Fibroblast of upper back skin (primary cell): ENCODE measurements at regions not wholly inside any gene's neighbourhood (a gene's known extent, or its start where the extent isn't known, plus 50 kb on each side); places are given as distances from the start of the nearest gene placed in this dataset.
A peak's percentile ranks its signal among the peaks of the same experiment; 100 is the strongest.

Experiments
- DNase-seq: peaks from one replicate; pipeline ENCODE4 v3.0.0-alpha.2; 2013

DNA sequence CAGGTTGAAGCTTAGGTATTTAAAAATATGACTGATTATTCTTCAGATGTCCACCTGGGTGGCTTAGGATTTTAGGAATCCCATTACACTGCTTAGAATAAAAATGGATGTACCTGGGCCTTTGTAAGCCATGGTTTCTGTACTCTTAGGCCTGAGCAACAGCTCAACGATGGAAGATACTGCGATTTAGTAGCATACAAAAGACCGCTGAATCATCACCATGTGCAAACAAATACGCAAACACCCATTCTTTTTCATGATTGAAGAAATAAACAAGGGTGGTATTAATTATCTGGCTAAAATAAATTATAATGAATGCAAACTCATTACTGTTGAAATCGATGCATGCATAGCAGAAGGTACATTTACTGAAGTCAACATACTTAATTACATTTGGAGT lies 188.9 kb downstream of the ZNF330 start:
- no peak for DNase-seq

- DNase-seq = peak; percentile 72
Measured at GRCh38 chr4:141410839-141411238, 190.1 kb downstream of the ZNF330 start.

DNA sequence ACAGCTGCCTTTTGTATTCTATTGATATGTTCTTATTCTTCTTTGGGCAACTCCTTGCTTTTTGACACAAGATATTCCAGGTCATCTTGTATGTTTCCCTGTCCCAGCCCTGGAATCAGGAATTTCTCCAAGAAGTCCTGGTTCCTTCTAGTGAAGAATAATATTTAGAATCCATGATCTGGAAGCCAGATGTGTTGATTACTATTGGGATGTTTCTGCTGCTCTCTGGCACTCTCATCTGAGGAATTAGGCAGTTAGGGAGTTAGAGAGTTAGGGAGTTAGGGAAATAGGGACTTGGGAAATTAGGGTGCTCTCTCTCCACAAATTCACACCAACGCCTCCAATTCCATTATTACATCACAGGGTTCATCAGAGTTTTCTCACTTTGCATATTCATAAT lies 191.2 kb downstream of the ZNF330 start:
- DNase-seq = no peak

- DNase-seq = no peak
Measured at GRCh38 chr4:141413366-141413765, 192.7 kb downstream of the ZNF330 start.

GRCh38 chr4:141415651-141416050 lies 195.0 kb downstream of the ZNF330 start:
- no peak for DNase-seq

DNA sequence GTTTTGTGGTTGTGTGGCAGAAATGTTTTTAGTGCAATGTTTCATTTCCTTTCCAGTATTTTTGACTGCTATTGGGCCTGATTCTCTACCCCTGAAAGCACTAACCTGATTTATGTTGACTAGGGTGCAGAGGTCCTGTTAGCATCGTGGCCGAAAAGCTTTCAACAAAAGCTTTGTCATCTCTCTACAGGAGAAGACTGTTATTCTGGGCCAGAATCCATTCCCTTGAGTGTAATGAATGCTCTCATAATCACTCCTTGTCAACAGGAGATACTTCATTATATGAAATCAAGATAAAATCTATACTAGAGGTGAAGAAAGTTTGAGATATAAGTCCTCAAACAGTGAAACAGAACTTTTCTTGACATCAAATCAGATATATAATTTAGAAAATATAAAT lies 195.5 kb downstream of the ZNF330 start:
- peak; percentile 95 for DNase-seq

DNA sequence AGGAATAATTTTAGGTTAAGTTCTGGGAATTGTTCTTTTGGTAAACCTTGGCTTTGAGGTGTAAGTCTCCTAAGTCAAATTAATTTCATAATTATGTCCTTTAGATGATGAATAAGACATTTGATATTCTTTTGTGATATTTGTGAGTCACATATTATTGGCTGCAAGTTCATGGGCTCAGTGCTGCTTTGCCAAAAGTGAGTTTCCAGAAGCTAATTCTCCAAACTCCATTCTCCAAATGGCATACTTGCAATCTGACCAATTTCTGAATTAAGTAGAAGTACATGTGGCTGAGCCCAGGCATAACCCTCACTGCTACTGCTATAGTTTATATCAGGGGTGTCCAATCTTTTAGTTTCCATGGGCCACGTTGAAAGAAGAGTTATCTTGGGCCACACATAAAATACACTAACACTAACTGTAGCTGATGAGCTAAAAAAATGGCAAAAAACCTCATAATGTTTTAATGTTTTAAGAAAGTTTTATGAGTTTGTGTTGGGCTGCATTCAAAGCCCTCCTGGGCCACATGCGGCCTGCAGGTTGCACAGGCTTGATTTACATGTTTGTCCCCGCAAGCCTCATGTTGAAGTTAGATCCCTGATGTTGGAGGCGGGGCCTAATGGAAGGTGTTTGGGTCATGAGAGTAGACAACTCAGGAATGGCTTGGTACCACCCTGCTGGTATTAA lies 196.1 kb downstream of the ZNF330 start:
- DNase-seq = peak; percentile 69

- peak; percentile 76 for DNase-seq
Measured at GRCh38 chr4:141417387-141417786, 196.7 kb downstream of the ZNF330 start.

GRCh38 chr4:141425124-141425523 lies 204.4 kb downstream of the ZNF330 start:
- DNase-seq = peak; percentile 86

- no peak for DNase-seq
Measured at GRCh38 chr4:141427726-141428296, 207.1 kb downstream of the ZNF330 start.

- DNase-seq = no peak
Measured at GRCh38 chr4:141429933-141430332, 206.4 kb upstream of the IL15 start.

DNA sequence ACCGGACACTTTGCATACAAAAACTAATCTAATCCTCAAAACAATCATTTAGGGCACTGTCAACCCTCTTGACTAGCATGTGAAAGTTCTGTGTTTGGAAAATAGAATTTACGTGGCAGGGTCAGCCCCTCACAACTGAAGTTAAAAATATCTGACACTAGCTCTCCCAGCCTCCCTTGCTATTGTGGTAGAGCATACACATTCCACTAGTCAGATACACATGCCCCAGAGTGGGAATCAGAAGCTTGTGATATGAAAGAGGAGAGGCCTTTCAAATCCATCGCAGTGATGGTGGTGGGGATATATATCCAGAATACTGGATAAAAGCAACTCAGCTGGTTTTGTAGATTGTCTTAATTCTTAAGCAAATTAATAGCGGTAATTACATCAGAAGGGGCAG lies 205.7 kb upstream of the IL15 start:
- DNase-seq = no peak

- peak; percentile 77 for DNase-seq
Measured at GRCh38 chr4:141432000-141432712, 204.2 kb upstream of the IL15 start.

DNA sequence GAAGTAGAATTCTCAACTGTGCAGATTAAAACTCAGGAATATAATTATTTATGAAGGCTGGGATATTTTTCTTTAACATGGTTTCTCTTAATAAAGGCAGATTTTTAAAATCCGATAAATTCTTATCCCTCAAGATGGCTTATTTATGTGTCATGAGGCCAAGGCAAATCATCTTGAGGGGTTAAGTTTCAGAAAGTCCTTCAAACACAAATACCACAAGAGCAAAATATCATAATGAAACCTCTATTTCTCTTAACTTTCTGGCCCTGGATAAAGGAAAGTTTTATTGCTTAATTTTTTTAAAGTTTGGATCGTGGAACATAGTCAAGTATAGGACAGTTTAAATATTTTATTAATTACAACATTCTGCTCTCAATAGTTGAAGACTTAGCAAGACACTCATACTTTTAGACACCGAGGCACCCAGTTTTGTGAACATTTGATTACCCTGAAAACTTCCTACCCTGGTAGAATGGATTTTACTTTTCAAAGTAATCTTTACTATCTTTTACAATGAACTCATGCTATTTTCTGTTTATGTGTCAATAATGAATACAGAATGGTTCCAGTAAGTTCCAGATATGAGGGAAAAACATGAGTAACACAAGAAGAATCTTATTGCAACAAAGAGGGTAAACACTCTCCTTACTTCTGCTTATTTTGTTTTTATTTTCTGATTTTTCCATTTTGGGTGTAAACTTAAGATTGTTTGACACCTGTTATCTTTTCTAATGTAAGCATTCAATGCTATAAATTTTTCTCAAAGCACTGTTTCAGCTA lies 200.7 kb upstream of the IL15 start:
- no peak for DNase-seq

GRCh38 chr4:141439223-141439622 lies 197.2 kb upstream of the IL15 start:
- DNase-seq = no peak

DNA sequence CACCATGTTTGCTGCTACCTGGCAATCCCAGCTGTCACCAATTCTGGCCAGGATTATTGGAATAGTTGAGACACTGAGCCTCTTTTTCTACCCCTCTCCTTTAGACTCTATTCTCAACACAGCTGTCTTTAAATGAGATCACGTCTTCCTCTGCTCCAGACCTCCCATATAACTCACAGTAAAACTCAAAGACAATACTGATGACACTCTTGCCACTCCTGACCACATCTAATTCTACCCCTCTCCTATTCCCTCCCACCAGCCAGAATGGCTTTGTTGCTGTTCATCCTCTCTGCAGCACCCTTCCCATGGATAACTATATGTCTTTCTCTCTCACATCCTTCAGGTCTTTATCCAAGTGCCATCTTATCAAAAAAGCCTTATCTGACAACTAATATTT lies 188.6 kb upstream of the IL15 start:
- DNase-seq = no peak

GRCh38 chr4:141448490-141448889 lies 187.9 kb upstream of the IL15 start:
- no peak for DNase-seq

- DNase-seq = no peak
Measured at GRCh38 chr4:141449927-141450326, 186.5 kb upstream of the IL15 start.

DNA sequence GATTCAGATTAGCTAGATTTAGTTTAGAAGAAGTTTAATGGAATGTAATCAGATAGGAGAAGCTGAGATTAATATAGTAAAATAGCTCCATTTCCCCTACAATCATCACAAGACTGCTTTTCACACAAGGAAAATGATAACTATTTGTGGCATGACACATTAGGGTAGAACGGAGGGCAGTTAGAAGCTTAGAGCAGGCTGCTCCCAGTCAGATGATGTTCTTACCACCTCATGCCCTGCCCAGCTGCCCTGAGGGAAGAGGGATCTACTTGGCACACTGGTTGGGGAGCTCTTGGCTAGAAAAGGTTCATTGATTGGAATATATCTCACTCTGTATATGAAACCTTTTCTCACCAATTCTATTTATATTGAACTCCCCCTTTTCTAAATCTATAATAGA lies 180.7 kb upstream of the IL15 start:
- no peak for DNase-seq

DNA sequence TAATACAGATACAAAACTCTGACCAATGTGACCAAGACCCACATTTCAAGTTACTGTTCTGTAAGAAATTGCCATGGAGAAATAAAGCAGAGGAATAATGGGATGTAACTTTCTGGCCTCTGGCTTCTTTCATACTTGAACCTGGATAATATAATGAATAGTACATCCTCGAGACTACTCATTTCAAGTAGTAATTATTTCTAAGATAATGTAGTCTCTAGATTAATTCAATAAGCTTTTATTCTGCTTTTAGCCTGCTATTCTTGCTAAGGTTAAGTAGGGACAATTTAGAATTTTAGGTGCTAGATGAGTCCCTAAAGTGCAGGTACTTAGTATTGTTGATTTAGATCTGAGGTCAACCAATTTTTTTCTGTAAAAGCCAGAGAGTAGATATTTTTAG lies 178.7 kb upstream of the IL15 start:
- DNase-seq = no peak

- no peak for DNase-seq
Measured at GRCh38 chr4:141458501-141458900, 177.9 kb upstream of the IL15 start.

DNA sequence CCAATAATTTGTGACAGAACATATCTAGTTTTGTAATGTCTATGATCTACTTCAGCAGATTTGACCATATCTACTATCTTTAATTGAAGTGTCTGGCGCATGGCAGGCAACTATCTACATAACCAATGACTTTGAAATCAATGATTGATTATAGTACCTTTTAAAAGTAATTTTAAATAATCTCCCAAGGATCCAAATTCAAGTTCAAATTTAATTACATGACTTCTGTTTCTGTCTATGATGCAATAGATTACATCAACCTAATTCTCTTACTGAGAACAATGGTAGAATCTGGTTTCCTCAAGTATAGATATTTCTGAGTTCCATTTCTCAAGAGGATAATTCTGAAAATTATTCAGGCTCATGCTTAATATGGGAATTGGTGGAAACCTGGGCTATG lies 177.4 kb upstream of the IL15 start:
- DNase-seq = no peak

- DNase-seq = no peak
Measured at GRCh38 chr4:141462361-141462760, 174.0 kb upstream of the IL15 start.

- DNase-seq = no peak
Measured at GRCh38 chr4:141463678-141464077, 172.7 kb upstream of the IL15 start.
